ENCODE measurements at regions not wholly inside any gene's neighbourhood (a gene's known extent, or its start where the extent isn't known, plus 50 kb on each side); places are given as distances from the start of the nearest gene placed in this dataset.

DNA sequence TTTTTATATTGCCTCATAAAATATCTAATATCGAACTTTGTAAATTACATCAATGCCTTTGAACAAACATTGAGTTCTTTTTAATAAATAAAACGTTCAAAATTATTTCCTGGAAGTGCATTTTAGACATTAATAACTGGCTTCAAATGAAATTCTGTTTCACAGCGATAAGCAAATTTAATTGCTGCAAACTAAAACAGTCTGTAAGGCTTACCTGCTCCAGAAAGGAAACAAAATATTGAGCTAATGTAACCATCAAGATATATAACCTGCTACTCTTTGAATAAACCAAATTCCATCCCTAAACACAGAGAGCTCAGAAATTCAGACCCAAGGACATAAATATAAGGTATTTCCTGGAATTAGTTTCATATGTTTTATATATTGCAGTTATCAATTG, 651.3 kb downstream of the MED13L start:
- DNase-seq (ENCODE audit: low read depth, low spot score) = no peak
- no peak overlapping the region for H3K4me3 ChIP-seq (ENCODE audit: low read length)

DNA sequence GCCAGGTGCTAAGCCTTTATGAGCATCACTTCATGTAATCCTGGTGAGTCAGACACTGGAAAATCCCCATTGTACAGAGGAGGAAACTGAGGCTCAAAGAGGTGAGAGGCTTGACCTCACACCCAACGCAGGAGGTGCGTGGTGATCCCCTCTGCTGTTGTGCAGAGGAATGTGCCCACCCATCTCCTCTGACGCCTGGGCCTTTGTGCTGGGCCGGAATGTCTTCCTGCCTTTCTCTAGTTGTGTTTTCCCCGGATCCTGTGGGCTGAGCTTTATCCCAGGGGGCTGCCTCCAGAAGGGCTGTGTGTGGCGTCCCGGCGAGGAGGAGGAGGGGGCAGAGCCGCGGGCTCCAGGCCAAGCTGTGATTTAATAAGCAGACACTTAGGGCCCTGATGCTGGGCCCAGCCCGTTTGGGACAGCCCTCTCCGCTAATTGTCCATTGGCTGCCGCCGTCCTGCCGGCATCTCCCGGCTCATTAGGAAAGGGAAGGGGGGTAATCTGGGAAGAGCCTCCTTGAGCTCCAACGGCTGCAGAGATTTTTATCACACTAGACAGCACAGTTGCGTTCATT, 653.6 kb downstream of the MED13L start:
- no peak overlapping the region for H3K4me3 ChIP-seq (ENCODE audit: low read length)
- no peak for DNase-seq (ENCODE audit: low read depth, low spot score)

DNA sequence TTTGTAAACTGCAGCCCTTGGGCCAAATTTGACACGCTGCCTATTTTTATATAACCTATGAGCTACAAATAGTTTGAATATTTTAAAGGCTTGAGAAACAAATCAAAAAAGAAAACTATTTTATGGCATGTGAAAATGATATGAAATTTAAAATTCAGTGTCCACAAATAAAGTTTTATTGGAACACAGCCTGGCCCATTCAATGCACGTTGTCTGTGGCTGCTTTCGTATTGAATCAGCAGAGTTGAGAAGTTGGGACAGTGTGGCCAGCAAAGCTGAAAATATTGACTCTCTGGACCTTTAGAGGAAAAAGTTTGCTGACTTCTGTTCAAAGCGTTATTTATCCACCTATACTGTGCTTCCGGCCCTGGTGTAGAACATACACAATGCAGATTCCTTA, 654.2 kb downstream of the MED13L start:
- DNase-seq (ENCODE audit: low read depth, low spot score) = no peak
- H3K4me3 ChIP-seq (ENCODE audit: low read length) = no peak overlapping the region

DNA sequence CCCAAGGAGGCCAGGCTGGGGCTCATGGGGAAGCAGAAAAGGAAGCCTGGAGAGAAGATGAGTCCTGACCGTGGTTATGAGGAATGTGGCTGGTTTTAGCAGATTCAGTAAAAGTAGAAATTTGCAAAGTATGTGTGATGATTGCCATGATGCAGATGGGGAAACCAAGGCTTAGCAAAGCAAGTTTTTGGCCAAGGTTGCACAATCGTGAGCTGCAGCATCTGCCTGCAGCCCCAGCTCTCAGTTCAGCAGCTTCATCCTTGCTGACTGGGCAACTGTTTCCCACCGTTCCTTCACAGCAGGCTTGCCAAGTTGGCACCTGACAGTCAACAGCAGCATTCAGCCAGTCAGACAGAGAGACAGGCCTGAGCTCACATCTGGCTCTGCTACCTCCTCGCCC, 656.7 kb downstream of the MED13L start:
- no peak for DNase-seq (ENCODE audit: low read depth, low spot score)

DNA sequence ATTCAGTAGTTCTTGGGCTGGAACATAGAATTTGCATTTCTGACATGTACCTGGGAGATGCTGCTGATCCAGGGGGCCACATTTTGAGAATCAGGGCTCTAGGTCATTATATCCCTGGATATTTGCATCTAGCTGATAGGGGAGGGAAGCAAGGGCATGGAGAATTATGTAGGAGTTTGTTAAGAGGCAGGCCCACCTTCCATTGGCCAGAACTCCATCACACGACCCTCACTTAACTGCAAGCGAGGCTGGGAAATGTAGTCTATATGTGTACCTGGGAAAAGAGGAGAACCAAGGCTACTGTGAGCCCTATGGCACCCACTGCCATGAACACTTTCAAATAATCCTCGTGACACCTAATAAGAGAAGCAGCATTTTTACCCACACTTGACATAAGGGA, 657.6 kb downstream of the MED13L start:
- DNase-seq (ENCODE audit: low read depth, low spot score) = no peak
- no peak overlapping the region for H3K4me3 ChIP-seq (ENCODE audit: low read length)

More for the DNA sequence above, 656.7 kb downstream of the MED13L start:
- H3K4me3 ChIP-seq (ENCODE audit: low read length) = no peak overlapping the region

DNA sequence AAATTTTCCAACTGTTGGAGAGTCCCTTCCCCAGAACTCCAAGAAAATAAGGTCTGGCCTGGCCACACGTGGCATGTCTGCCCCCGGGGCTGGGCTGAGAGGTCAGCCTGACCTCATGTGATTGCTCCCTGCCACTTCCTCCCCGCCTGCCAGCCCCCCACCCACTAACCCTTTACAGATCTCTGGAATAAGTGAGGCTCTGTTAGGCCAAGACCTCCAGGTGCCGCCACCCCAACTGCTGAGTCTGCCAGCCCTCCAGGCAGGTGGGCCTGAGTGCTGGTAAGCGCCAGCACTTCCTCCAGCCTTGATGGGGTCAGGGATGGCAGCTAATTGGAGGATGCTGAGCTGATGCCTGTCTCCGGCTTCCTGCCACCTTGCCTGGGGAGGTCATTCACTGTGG, 658.4 kb downstream of the MED13L start:
- DNase-seq (ENCODE audit: low read depth, low spot score) = no peak
- H3K4me3 ChIP-seq (ENCODE audit: low read length) = no peak overlapping the region

DNA sequence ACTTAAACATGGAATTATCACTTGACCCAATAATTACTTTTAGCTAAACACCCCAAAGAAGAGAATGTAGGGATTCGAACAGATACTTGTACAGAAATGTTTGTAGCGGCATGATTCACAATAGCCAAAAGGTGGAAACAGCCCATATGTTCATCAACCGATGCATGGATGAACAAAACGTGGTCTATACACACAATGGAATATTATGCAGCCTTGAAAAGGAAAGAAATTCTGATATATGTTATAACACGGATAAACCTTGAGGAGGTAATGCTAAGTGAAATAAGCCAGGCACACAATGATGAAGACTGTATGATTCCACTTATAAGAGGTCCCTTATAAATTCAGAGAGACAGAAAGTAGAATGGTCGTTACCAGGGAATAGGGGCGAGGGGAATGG, 659.4 kb downstream of the MED13L start:
- H3K4me3 ChIP-seq (ENCODE audit: low read length) = no peak overlapping the region
- no peak for DNase-seq (ENCODE audit: low read depth, low spot score)

DNA sequence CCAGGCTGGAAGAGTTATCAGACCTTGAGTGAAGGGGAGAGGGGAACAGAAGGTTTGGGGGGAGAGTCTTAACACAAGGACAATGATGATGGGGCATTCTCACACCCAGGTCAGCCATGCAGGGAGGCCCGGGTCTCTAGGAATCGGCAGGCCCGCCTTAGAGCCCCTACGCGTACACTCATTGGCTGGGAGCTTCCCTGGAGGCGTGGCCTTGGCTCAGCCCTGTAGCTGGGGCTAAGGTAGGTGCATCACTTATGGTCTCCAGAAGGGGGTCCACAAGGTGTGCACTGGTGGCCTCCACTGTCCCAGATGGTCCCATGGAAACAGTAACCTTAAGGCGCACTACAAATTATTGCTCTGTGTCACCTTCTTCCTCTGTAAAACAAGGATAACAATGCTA, 660.1 kb downstream of the MED13L start:
- H3K4me3 ChIP-seq (ENCODE audit: low read length) = no peak overlapping the region
- DNase-seq (ENCODE audit: low read depth, low spot score) = no peak

DNA sequence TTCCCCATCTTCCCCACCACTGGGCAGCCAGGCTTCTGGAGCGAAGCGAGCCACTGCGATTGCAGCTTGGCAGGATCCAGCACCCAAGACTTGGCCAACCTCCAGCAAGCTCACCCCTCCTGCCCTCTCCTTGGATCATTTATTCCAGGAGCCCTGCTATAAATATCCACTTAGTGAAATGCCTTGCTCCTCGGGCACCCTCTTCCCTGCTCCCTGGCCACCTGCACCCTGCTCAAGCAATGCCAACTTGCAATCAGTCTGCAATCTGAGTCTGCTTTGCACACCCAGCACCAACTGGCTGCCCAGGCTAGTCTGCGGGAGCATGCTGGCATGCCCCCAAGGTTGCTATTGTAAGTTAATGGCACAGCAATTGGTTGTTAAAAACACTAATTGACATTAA, 666.0 kb downstream of the MED13L start:
- H3K4me3 ChIP-seq (ENCODE audit: low read length) = no peak overlapping the region
- no peak for DNase-seq (ENCODE audit: low read depth, low spot score)

DNA sequence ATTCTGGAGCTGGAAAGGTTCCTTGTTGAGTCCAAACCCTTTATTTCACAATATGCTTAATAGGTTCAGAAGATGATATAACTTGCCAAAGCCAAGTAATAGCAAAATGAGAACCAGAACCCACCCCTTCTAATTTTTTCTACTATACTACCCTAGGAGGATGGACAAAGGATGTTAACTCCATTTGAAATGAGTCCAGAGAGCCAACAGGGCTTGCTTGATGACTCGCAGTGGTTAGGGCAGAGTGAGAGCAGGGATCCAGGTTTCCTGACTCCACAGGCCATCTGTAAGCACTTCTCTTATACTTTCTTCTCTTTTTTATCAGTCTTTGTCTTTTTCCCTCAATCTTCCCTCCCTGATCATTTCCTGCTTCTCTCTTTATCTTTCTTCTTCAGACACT, 668.1 kb downstream of the MED13L start:
- H3K4me3 ChIP-seq (ENCODE audit: low read length) = no peak overlapping the region
- no peak for DNase-seq (ENCODE audit: low read depth, low spot score)

DNA sequence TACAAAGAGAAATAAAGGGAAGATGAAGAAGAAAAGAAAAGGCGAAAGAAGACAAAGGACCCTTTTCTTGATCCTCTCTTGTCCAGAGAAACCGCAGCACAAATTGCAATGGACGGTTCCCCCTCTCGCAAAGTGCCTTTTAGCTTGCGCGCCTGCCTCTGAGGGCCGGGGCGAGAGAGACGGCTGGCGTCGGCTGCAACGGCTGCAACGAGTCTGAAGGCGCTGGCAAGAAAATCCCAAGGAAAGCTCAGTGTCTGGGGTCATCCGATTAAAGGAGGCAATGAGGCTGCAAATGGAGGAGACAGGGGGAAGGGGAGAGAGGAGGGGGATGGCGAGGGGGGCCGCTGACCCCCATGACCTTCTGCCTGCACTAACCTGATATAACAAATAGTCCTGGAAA, 671.5 kb downstream of the MED13L start:
- no peak overlapping the region for H3K4me3 ChIP-seq (ENCODE audit: low read length)
- no peak for DNase-seq (ENCODE audit: low read depth, low spot score)

DNA sequence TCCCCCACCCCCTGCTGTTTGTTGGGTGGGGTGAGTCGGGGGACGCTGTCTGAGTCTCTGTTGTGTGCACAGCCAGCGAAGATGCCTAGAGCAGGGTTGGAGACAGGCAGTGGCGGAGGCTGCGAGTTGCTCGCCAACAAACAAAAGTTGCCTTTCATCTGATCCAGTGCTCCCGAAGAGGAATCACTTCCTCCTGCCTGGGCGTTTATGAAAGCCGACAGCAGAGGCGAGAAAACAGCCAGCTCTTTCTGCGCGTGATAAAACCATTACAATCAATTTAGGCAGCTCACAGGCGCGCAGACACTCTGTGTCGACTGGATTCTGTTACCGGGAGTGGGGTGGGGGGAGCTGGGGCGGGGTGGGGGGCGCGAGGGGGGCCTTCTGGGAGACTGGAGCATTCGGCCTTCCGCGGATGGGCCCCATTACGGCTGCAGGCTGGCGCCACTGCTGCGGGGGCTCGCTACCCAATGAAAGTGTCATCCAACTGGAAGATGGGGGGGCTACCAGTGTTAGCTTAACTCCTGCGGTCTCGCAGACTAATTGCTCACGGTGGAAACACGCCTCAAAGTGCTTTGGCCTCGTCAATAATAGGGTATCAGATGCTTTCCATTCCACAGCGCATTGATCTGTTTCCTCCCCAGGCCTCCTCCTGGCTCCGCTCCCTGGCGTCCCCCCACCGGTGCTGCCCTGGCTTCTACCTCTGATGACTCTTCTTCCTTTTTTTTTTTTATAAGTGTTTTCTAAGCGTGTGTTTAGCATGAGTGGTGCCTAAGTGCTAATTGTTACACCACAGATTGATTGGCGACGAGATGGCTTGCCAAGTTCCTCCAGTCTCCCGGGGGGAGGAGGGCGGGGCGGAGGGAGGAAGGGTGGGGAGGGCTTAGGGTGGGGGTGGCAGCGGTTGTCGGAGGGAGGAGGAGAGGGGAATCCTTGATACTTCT, 678.4 kb downstream of the MED13L start:
- H3K4me3 ChIP-seq (ENCODE audit: low read length) = no peak overlapping the region
- no peak for DNase-seq (ENCODE audit: low read depth, low spot score)

DNA sequence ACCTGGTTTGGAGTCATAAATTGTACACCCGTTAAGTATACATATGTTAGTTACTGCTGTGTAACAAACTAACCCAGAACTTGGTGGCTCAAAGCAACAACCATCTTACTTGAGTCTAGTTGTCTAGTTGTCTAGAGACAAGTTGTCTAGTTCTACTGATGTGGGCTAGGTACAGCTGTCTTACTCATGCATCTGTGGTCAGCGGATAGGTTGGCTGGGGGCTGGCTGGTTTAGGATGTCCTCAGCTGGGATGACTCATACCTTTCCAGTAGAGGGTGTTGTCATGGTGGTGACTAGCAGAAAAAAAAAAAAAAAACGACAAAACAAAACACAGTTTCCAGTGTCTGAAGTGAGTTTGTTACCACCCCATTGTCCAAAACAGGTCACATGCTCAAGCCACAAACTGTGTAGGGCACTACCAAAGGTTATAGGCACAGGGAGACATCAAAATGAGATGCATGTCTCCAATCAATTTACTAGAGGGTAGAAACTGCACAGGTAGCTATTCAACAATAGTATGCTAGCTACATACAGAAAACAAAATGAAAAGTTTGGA, 680.3 kb downstream of the MED13L start:
- peak; percentile 6 for DNase-seq (ENCODE audit: low read depth, low spot score)
- H3K4me3 ChIP-seq (ENCODE audit: low read length) = no peak overlapping the region

DNA sequence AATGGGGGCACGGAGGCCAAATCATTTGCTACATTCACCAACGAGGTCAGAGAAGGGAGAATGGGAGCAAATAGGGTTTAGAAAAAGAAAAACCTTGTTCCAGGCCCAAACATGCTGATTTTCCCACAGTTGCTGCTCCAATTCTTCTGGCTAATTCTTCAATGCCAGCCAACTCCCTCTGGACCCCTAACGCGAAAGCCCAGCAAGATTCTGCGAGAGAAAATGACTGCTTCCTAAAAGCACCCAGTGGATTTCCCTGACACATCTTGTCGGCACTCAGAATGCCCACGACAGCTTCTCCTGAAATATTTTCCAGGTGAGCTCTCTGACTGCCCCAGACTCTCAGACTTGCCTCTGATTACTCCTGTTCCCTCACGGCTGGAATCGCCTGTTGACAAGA, 689.4 kb downstream of the MED13L start:
- DNase-seq (ENCODE audit: low read depth, low spot score) = no peak
- H3K4me3 ChIP-seq (ENCODE audit: low read length) = no peak overlapping the region

DNA sequence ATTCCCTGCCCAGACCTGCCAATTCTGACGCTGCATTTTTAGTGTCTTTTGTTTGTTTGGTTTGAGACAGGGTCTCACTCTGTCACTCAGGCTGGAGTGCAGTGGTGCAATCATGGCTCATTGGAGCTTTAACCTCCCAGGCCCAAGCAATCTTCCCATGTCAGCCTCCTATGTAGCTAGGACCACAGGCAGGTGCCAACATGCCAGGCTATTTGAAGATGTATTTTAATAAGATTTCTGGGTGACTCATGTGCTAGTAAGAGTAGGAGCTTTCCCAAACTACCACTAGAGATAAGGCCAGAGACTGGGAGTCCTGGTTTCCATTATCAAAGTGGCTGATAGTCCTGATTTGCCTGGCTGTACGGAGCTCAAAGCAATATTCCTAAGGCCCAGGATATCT, 693.3 kb downstream of the MED13L start:
- no peak for DNase-seq (ENCODE audit: low read depth, low spot score)
- H3K4me3 ChIP-seq (ENCODE audit: low read length) = no peak overlapping the region

DNA sequence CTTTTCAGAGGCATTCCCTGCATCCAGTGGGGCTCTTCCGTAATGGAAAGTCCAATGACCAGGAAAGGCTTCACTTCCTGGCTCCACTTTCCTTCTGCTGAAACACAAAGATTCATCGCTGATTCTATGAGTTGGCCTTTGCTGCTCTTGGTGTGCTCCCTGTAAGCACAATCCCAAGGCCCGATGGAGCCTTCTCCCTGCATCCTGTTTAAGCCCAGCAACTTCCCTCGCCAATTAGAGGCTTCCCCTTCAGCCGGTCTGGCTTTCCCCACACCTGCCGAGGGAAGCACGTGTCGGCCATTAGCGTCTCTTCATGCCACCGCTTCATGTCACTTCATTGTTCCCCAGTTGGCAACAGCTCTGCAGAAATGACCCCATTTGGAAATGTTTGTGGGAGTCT, 693.9 kb downstream of the MED13L start:
- no peak for DNase-seq (ENCODE audit: low read depth, low spot score)

DNA sequence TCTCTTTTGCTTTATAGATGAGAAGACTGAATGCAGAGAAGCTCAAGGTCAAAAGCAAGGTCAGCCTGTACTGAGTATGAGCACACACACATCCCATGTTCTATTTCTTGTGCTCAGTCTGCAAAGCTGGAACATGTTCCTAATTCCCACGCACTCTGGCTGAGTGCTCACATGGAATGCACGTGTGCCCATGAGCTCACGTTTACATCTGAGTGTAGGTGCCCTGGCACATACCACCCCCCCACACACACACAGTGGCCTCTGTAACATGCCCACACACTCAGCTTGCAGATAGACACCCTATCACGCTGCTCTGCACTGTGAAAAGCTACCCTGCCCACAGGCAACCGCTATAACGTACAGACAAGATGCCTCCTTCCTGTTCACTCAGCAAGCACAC, 700.1 kb downstream of the MED13L start:
- DNase-seq (ENCODE audit: low read depth, low spot score) = peak; percentile 16
- no peak overlapping the region for H3K4me3 ChIP-seq (ENCODE audit: low read length)

More for the DNA sequence above, 693.9 kb downstream of the MED13L start:
- H3K4me3 ChIP-seq (ENCODE audit: low read length) = no peak overlapping the region

DNA sequence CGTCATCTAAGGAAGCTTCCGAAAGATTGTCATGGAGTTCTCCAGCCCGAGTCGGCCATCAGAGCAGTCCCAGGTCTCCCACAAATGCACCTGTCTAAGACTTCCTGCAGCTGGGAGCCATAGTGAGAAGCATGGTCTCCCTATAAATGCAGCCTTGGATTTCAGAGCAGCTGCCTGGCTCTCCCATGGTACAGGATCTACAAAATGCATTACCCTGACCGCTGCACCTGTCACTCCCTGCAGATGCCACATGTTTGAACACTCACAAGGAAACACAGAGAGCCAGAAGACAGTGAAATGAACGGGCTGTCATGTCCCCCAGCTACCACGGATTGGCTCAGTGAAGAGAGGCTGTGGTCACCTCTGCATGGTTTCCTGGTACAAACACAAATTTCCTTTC, 702.7 kb downstream of the MED13L start:
- DNase-seq (ENCODE audit: low read depth, low spot score) = no peak
- H3K4me3 ChIP-seq (ENCODE audit: low read length) = no peak overlapping the region

DNA sequence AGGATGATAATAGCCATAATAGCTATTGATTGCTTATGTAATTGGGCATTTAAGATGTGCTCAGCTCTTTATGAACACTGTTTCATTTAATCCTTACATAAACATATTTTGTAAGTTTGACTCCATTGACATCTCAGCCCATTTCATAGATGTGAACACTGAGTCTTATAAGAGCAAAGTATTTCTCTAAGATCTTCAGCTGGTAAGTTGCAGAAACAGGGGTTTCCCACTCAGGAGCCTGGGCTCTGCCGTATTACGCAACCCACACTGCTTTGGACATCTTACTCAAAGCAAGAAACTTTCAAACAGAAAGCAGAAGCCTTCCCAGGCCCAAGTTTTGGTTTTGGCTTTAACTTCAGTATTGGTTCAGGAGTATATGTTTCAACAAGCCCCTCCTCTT, 705.1 kb downstream of the MED13L start:
- H3K4me3 ChIP-seq (ENCODE audit: low read length) = no peak overlapping the region
- no peak for DNase-seq (ENCODE audit: low read depth, low spot score)

DNA sequence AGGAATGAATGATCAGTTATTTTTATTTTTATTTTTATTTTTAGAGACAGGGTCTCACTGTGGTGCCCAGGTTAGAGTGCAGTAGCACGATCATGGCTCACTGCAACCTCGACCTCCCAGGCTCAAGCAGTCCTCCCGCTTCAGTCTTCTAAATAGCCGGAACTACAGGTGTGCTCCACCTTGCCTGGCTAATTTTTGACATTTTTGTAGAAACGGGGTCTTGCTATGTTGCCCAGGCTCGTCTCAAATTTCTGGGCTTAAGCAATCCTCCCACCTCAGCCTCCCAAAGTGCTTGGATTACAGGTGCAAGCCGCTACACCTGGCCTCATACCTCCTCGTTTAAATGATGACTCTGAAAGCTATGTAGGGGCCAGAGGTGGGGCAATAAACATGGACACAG, 706.0 kb downstream of the MED13L start:
- H3K4me3 ChIP-seq (ENCODE audit: low read length) = no peak overlapping the region
- no peak for DNase-seq (ENCODE audit: low read depth, low spot score)

DNA sequence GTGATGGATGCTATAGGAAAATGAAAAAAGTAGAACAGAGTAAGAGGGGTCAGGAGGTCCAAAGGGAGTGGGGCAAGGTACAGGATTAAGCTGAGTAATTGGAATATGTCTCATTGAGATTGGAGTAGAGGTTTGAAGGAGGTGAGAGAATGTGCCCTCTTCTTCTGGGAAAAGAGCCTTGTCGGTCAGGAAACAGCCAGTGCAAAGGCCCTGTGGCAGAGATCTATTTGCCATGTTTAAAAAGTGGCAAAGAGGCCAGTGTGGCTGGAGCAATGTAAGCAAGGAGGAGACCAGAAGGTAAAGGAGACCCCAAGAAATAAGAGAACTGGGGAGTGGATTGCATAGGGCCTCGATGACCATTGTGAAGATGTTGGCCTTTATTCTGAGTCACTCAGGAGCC, 706.5 kb downstream of the MED13L start:
- H3K4me3 ChIP-seq (ENCODE audit: low read length) = no peak overlapping the region
- no peak for DNase-seq (ENCODE audit: low read depth, low spot score)

All from Jurkat, Clone E6-1 (cell line).